WTC11 (cell line): ENCODE measurements at regions not wholly inside any gene's neighbourhood (a gene's known extent, or its start where the extent isn't known, plus 50 kb on each side); places are given as distances from the start of the nearest gene placed in this dataset.

Source experiments
- AFF4 ChIP-seq: sonication (generic); formaldehyde crosslinking; IDR thresholded peaks from 2 replicates; pipeline ENCODE4 v1.8.1; 2023; ENCODE audit warnings: mild to moderate bottlenecking, missing genetic modification reagents, borderline replicate concordance
- CTCF ChIP-seq: fragments of 200-600 bp; IDR thresholded peaks from 2 replicates; pipeline ENCODE4 v1.8.0; 2022; ENCODE audit warnings: antibody characterized with exemption
- MAX ChIP-seq: sonication (generic); formaldehyde crosslinking; IDR thresholded peaks from 2 replicates; pipeline ENCODE4 v1.8.0; 2022; ENCODE audit warnings: mild to moderate bottlenecking, missing genetic modification reagents
- MXD4 ChIP-seq: fragments of 250-450 bp; sonication (Bioruptor Pico); IDR thresholded peaks from 2 replicates; pipeline ENCODE4 v1.8.0; 2021; ENCODE audit warnings: mild to moderate bottlenecking, moderate library complexity, borderline replicate concordance
- NFE2L1 ChIP-seq: sonication (generic); formaldehyde crosslinking; IDR thresholded peaks from 2 replicates; pipeline ENCODE4 v1.8.1; 2023; ENCODE audit warnings: missing genetic modification reagents
- SP1 ChIP-seq: sonication (generic); formaldehyde crosslinking; conservative IDR thresholded peaks from 2 replicates; pipeline ENCODE4 v1.8.1; 2022; ENCODE audit warnings: missing genetic modification reagents
- USF1 ChIP-seq: sonication (generic); formaldehyde crosslinking; IDR thresholded peaks from 2 replicates; pipeline ENCODE4 v1.8.0; 2022; ENCODE audit warnings: mild to moderate bottlenecking, missing genetic modification reagents
- USF2 ChIP-seq: sonication (generic); formaldehyde crosslinking; IDR thresholded peaks from 2 replicates; pipeline ENCODE4 v1.8.1; 2023; ENCODE audit warnings: mild to moderate bottlenecking, missing genetic modification reagents, moderate library complexity
- ZNF232 ChIP-seq: sonication (generic); formaldehyde crosslinking; IDR thresholded peaks from 2 replicates; pipeline ENCODE4 v1.8.0; 2022; ENCODE audit warnings: mild to moderate bottlenecking, missing genetic modification reagents
- ZNF317 ChIP-seq: sonication (generic); formaldehyde crosslinking; IDR thresholded peaks from 2 replicates; pipeline ENCODE4 v1.8.1; 2023; ENCODE audit warnings: low read depth, mild to moderate bottlenecking, moderate library complexity, missing genetic modification reagents, borderline replicate concordance
- ZNF416 ChIP-seq: fragments of 250-450 bp; sonication (Bioruptor Pico); IDR thresholded peaks from 2 replicates; pipeline ENCODE4 v1.9.0; 2021; ENCODE audit warnings: mild to moderate bottlenecking, inconsistent platforms
- ZNF532 ChIP-seq: fragments of 250-450 bp; sonication (Bioruptor Pico); IDR thresholded peaks from 2 replicates; pipeline ENCODE4 v1.9.0; 2021; ENCODE audit warnings: mild to moderate bottlenecking, borderline replicate concordance

- TF ChIP-seq CTCF = no peak
- no peak for TF ChIP-seq SP1 (CRISPR knock-in tag)
- no peak for TF ChIP-seq MAX (CRISPR knock-in tag)
- TF ChIP-seq AFF4 (CRISPR knock-in tag) = no peak
- no peak for TF ChIP-seq ZNF317
- TF ChIP-seq ZNF416 = no peak
- no peak for TF ChIP-seq MXD4 (CRISPR knock-in tag)
- TF ChIP-seq NFE2L1 (CRISPR knock-in tag) = no peak
- TF ChIP-seq USF1 (CRISPR knock-in tag) = no peak
- no peak for TF ChIP-seq USF2 (CRISPR knock-in tag)
- no peak for TF ChIP-seq ZNF232 (CRISPR knock-in tag)
- TF ChIP-seq ZNF532 = no peak
These were observed 170.9 kb upstream of the NSMCE3 start for GRCh38 chr15:29440541-29440940.
